SU-DHL-6 (cell line): ENCODE measurements at regions not wholly inside any gene's neighbourhood (a gene's known extent, or its start where the extent isn't known, plus 50 kb on each side); places are given as distances from the start of the nearest gene placed in this dataset.

Experiments
- EZH2phosphoT487 ChIP-seq: fragments of 200-600 bp; sonication (generic), shearing (Covaris generic); conservative IDR thresholded peaks from 2 replicates; pipeline ENCODE4 v1.6.1; 2018; ENCODE audit warnings: mild to moderate bottlenecking, antibody characterized with exemption, low read length, moderate library complexity, mixed read lengths
- TF ChIP-seq, protein P1 (sequence below): fragments of 200-600 bp; sonication (generic); IDR thresholded peaks from one replicate; pipeline ENCODE4 v1.5.1; 2017; ENCODE audit warnings: antibody characterized with exemption, mild to moderate bottlenecking, low read length, moderate library complexity; ENCODE audit not compliant: insufficient read depth, poor library complexity, severe bottlenecking

DNA sequence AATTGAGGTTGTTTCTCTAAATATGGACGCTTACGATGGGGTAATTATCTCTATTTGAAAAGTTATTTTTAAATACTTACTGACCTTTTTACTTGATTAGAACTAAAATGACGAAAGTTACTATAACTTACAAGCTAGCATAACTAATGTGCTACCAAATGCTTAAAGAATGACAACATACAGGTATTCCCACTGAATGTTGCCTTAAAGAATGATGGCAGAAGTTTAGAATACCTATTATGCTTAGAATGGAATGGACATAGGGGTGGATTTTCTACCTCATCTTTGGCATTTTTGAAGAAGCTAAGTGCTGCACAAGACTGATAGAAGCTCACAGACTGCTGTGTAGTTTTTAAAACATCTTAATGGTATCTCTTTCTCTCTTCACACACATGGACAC, 284.8 kb downstream of the THBS2 start:
- TF ChIP-seq, protein P1, sequence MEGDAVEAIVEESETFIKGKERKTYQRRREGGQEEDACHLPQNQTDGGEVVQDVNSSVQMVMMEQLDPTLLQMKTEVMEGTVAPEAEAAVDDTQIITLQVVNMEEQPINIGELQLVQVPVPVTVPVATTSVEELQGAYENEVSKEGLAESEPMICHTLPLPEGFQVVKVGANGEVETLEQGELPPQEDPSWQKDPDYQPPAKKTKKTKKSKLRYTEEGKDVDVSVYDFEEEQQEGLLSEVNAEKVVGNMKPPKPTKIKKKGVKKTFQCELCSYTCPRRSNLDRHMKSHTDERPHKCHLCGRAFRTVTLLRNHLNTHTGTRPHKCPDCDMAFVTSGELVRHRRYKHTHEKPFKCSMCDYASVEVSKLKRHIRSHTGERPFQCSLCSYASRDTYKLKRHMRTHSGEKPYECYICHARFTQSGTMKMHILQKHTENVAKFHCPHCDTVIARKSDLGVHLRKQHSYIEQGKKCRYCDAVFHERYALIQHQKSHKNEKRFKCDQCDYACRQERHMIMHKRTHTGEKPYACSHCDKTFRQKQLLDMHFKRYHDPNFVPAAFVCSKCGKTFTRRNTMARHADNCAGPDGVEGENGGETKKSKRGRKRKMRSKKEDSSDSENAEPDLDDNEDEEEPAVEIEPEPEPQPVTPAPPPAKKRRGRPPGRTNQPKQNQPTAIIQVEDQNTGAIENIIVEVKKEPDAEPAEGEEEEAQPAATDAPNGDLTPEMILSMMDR: no peak
- TF ChIP-seq EZH2phosphoT487: no peak
